GM23248 (cell line): ENCODE measurements at regions not wholly inside any gene's neighbourhood (a gene's known extent, or its start where the extent isn't known, plus 50 kb on each side); places are given as distances from the start of the nearest gene placed in this dataset.

Source experiments
- DNase-seq: peaks from one replicate; pipeline ENCODE4 v3.0.0-alpha.2; 2015
- H2AFZ ChIP-seq: fragments of 200-600 bp; sonication (generic); 2 replicates; pipeline ENCODE4 v1.6.1; 2016; ENCODE audit warnings: antibody characterized with exemption
- H3F3A ChIP-seq: fragments of 200-600 bp; sonication (generic); 2 replicates; pipeline ENCODE4 v1.6.1; 2016; ENCODE audit warnings: mild to moderate bottlenecking, antibody characterized with exemption, mixed run types; ENCODE audit not compliant: insufficient read depth
- H3K27ac ChIP-seq: fragments of 200-600 bp; sonication (generic); 2 replicates; pipeline ENCODE4 v1.5.1; 2016; ENCODE audit warnings: mild to moderate bottlenecking
- H3K27me3 ChIP-seq: fragments of 200-600 bp; sonication (generic); replicated peaks from 2 replicates; pipeline ENCODE4 v1.6.1; 2016; ENCODE audit warnings: mild to moderate bottlenecking; ENCODE audit not compliant: insufficient read depth
- H3K36me3 ChIP-seq: fragments of 200-600 bp; sonication (generic); 2 replicates; pipeline ENCODE4 v1.6.1; 2016; ENCODE audit warnings: low read depth, mild to moderate bottlenecking
- H3K4me1 ChIP-seq: fragments of 200-600 bp; sonication (generic); 2 replicates; pipeline ENCODE4 v1.6.1; 2016; ENCODE audit warnings: mild to moderate bottlenecking; ENCODE audit not compliant: insufficient read depth
- H3K4me2 ChIP-seq: fragments of 200-600 bp; sonication (generic); one replicate; pipeline ENCODE4 v1.6.1; 2016; ENCODE audit warnings: mild to moderate bottlenecking; ENCODE audit not compliant: unreplicated experiment
- H3K4me3 ChIP-seq: fragments of 200-600 bp; sonication (generic); 2 replicates; pipeline ENCODE4 v1.5.1; 2016; ENCODE audit warnings: mild to moderate bottlenecking
- H3K79me2 ChIP-seq: fragments of 200-600 bp; sonication (generic); 2 replicates; pipeline ENCODE4 v1.6.1; 2016; ENCODE audit warnings: mild to moderate bottlenecking; ENCODE audit not compliant: insufficient read depth
- H3K9ac ChIP-seq: fragments of 200-600 bp; sonication (generic); 2 replicates; pipeline ENCODE4 v1.6.1; 2016; ENCODE audit warnings: mild to moderate bottlenecking
- H3K9me2 ChIP-seq: fragments of 200-600 bp; sonication (generic); 2 replicates; pipeline ENCODE4 v1.6.1; 2016; ENCODE audit warnings: mixed run types, mild to moderate bottlenecking, moderate library complexity; ENCODE audit not compliant: insufficient read depth
- H3K9me3 ChIP-seq: fragments of 200-600 bp; sonication (generic); one replicate; pipeline ENCODE4 v1.6.1; 2017; ENCODE audit warnings: low read depth
- H4K20me1 ChIP-seq: fragments of 200-600 bp; sonication (generic); 2 replicates; pipeline ENCODE4 v1.6.0; 2016; ENCODE audit not compliant: insufficient read depth
- EZH2 ChIP-seq: fragments of 200-600 bp; sonication (generic); IDR thresholded peaks from 2 replicates; pipeline ENCODE4 v1.6.1; 2018; ENCODE audit warnings: antibody characterized with exemption, mild to moderate bottlenecking; ENCODE audit not compliant: insufficient read depth, poor library complexity, severe bottlenecking
- EZH2phosphoT487 ChIP-seq: fragments of 200-600 bp; sonication (generic); IDR thresholded peaks from 2 replicates; pipeline ENCODE4 v1.6.1; 2018; ENCODE audit warnings: antibody characterized with exemption, moderate library complexity, mild to moderate bottlenecking, low read depth; ENCODE audit not compliant: insufficient read depth
- WGBS, 2 experiments: methylation state at CpG; one replicate each; pipeline ENCODE4 v1.1.6; 2015 to 2017; ENCODE audit warnings: low lambda C conversion rate in 2 of 2, low coverage in 1 of 2; ENCODE audit errors: missing lambda C conversion rate in 2 of 2; 5-methylcytosine and 5-hydroxymethylcytosine counted together
- in situ Hi-C: fragments of 300-500 bp; cut with MboI; formaldehyde crosslinking; loops from 2 replicates; pipeline ENCODE4 v1.15.0; 2020

DNA sequence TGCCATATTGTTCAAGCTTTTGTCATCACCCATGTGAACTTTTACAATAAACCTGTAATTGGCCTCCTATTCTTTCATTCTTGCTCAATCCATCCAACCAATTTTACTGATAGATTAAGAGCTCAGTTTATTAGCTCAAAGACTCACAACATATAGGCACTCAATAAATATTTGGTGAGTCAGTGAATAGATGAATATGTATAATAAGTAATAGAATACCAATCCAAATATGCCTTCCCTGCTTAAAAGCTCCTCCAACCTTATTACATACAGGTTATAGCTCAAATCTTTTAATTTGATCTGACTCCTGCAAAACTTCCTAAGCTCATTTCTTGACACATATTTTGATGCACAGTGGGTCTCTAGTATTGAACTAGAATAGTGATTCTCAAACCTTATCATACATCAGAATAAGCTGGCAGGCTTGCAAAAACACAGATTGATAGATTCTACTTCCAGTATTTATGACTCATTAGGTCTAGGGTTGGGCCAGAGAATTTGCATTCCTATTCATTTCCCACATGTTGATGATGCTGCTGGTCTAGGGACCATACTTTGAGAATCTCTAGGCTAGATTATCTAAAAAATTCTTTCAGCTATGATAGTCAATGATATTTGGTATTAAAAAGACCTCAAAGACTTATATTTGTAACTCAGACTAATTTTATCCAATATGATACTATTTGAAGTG, 114.4 kb downstream of the PCTP start:
- no peaks in the 10 kb centered on the region for H3F3A ChIP-seq
- no peak overlapping the region for H3K4me3 ChIP-seq
- in situ Hi-C loops, result no loop called here
- H2AFZ ChIP-seq, result no peak overlapping the region
- H3K9me2 ChIP-seq, result no peaks in the 10 kb centered on the region
- no peak overlapping the region for H3K9ac ChIP-seq
- no peaks in the 10 kb centered on the region for H3K79me2 ChIP-seq
- DNase-seq, result no peak
- H3K9me3 ChIP-seq, result no peaks in the 10 kb centered on the region
- no peaks in the 10 kb centered on the region for H4K20me1 ChIP-seq
- no peak overlapping the region for H3K4me2 ChIP-seq
- no peaks in the 10 kb centered on the region for H3K27me3 ChIP-seq
- H3K36me3 ChIP-seq, result no peaks in the 10 kb centered on the region
- H3K27ac ChIP-seq, result no peak overlapping the region
- no peaks in the 10 kb centered on the region for H3K4me1 ChIP-seq
- no peak for TF ChIP-seq EZH2
- no peak for TF ChIP-seq EZH2phosphoT487

DNA sequence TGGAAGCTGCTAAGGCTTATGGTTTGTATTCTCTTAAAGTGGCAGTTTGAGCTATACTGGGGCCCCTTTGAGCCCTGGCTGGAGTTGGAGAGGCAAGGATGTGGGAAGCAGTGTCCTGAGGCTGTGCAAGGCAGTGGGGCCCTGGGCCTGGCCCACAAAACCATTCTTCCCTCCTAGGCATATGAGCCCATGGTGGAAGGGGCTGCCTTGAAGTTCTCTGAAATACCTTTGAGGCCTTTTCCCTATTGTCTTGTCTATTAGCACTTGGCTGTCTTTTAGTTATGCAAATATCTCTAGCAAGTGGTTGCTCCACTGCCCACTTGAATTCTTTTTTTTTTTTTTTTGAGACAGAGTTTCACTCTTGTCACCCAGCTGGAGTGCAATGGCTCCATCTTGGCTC, 119.2 kb downstream of the PCTP start:
- DNase-seq, result no peak
- H3K9me2 ChIP-seq, result no peaks in the 10 kb centered on the region
- no peaks in the 10 kb centered on the region for H3K9me3 ChIP-seq
- no peak overlapping the region for H3K27ac ChIP-seq
- H3K9ac ChIP-seq, result no peak overlapping the region
- TF ChIP-seq EZH2 (no peak), EZH2phosphoT487 (no peak)
- H3K36me3 ChIP-seq, result no peaks in the 10 kb centered on the region
- in situ Hi-C loops, result no loop called here
- no peak overlapping the region for H2AFZ ChIP-seq
- no peaks in the 10 kb centered on the region for H3F3A ChIP-seq
- H3K4me3 ChIP-seq, result no peak overlapping the region
- no peak overlapping the region for H3K4me2 ChIP-seq
- H3K79me2 ChIP-seq, result no peaks in the 10 kb centered on the region
- no peaks in the 10 kb centered on the region for H4K20me1 ChIP-seq
- H3K27me3 ChIP-seq, result no peaks in the 10 kb centered on the region
- no peaks in the 10 kb centered on the region for H3K4me1 ChIP-seq

DNA sequence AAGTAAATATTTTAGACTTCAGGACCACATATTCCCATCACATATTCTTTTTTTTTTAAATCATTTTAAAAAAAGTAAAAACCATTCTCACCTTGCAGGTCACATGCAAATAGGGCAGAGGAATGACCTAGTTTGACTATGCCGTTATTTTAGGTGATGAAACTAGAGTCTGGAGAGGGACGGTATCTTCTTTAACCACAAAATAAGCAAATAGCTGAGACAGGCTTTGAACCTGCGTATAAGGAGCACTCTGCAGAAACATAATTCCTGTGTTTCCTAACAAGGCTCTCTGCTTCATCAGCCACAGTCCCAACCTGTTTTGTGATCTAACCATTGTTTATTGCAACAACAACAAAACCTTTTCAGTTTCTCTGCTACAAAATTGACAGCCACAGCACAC, 121.5 kb downstream of the PCTP start:
- Histone ChIP-seq H3K9me2 (no peaks in the 10 kb centered on the region), H3F3A (no peaks in the 10 kb centered on the region), H3K36me3 (no peaks in the 10 kb centered on the region), H3K4me3 (no peak overlapping the region), H3K9ac (no peak overlapping the region), H3K27me3 (no peaks in the 10 kb centered on the region), H3K4me1 (no peaks in the 10 kb centered on the region), H3K9me3 (no peaks in the 10 kb centered on the region), H2AFZ (no peak overlapping the region), H3K4me2 (no peak overlapping the region), H3K27ac (no peak overlapping the region), H4K20me1 (no peaks in the 10 kb centered on the region), H3K79me2 (no peaks in the 10 kb centered on the region)
- TF ChIP-seq EZH2, result no peak
- no peak for TF ChIP-seq EZH2phosphoT487
- DNase-seq, result no peak
- 20 to 29% methylated on average over 3 of the region's 3 CpGs for WGBS, 2 experiments
- in situ Hi-C loops, result no loop called here

DNA sequence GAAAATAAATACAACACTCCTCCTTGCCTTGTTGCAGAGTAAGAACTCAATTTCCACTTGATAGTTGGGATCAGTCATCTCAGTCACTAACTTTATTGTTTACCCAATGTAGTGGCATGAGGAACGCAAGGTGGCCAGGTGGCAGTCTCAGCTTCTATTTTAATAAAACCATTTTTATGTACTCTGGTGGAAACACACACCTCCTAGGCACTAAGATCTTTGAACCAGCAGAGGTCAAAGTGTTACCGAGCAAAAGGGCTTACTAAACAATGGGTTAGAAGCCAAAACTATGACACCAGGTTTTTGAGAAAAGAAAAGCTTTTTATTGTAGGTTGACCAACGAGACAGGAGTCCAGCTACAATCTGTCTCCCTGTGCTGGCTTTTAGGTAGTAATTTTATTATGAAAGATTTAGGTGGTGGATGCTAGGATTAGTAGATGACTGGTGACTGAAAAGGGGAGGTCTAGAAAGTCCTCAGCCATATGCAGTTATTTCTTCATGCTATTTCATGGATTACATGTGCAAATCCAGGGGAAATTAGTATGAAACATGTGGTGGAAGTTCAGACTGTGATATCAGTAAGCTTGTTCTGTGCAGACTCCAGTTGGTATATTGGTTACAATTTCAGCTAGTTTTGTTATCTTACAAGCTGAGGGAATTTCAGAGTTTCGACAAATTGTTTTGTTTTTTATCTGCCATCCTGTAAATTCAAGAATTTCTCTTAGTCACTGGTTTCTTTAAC, 122.3 kb downstream of the PCTP start:
- Histone ChIP-seq H3K9ac (no peak overlapping the region), H3K79me2 (no peaks in the 10 kb centered on the region), H3K4me1 (no peaks in the 10 kb centered on the region), H3K9me3 (no peaks in the 10 kb centered on the region), H3K27ac (no peak overlapping the region), H3F3A (no peaks in the 10 kb centered on the region), H3K9me2 (no peaks in the 10 kb centered on the region), H2AFZ (no peak overlapping the region), H3K36me3 (no peaks in the 10 kb centered on the region), H3K4me3 (no peak overlapping the region), H4K20me1 (no peaks in the 10 kb centered on the region), H3K27me3 (no peaks in the 10 kb centered on the region), H3K4me2 (no peak overlapping the region)
- no peak for TF ChIP-seq EZH2phosphoT487
- no peak for TF ChIP-seq EZH2
- no peak for DNase-seq
- in situ Hi-C loops, result no loop called here
- 21 to 34% methylated on average over 4 of the region's 4 CpGs for WGBS, 2 experiments
